ENCODE measurements at regions not wholly inside any gene's neighbourhood (a gene's known extent, or its start where the extent isn't known, plus 50 kb on each side); places are given as distances from the start of the nearest gene placed in this dataset.
"Not testable (repeated sequence)": the region's sequence is repeated elsewhere in the genome, so short reads cannot be mapped to it uniquely, and the experiment has no call there.

GRCh38 chr1:43034195-43034658 is 75.6 kb upstream of the SLC2A1 start:
- TF ChIP-seq, protein P1, sequence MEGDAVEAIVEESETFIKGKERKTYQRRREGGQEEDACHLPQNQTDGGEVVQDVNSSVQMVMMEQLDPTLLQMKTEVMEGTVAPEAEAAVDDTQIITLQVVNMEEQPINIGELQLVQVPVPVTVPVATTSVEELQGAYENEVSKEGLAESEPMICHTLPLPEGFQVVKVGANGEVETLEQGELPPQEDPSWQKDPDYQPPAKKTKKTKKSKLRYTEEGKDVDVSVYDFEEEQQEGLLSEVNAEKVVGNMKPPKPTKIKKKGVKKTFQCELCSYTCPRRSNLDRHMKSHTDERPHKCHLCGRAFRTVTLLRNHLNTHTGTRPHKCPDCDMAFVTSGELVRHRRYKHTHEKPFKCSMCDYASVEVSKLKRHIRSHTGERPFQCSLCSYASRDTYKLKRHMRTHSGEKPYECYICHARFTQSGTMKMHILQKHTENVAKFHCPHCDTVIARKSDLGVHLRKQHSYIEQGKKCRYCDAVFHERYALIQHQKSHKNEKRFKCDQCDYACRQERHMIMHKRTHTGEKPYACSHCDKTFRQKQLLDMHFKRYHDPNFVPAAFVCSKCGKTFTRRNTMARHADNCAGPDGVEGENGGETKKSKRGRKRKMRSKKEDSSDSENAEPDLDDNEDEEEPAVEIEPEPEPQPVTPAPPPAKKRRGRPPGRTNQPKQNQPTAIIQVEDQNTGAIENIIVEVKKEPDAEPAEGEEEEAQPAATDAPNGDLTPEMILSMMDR (conservative IDR thresholded peaks at IDR 0.05), result no peak
- peak overlapping the region; percentile 47 for H3K27ac ChIP-seq

GRCh38 chr1:43031316-43032203 is 72.9 kb upstream of the SLC2A1 start:
- TF ChIP-seq, protein P1 (conservative IDR thresholded peaks at IDR 0.05), result no peak
- no peak overlapping the region for H3K27ac ChIP-seq

- TF ChIP-seq, protein P1 (conservative IDR thresholded peaks at IDR 0.05), result no peak
- no peak overlapping the region for H3K27ac ChIP-seq
Observed at GRCh38 chr1:43024905-43025304, 66.2 kb upstream of the SLC2A1 start.

GRCh38 chr1:43021547-43022474 is 63.1 kb upstream of the SLC2A1 start:
- no peak overlapping the region for H3K27ac ChIP-seq
- TF ChIP-seq, protein P1 (conservative IDR thresholded peaks at IDR 0.05), result no peak

GRCh38 chr1:43019226-43019625 is 60.6 kb upstream of the SLC2A1 start:
- no peak overlapping the region for H3K27ac ChIP-seq
- TF ChIP-seq, protein P1 (conservative IDR thresholded peaks at IDR 0.05), result no peak

DNA sequence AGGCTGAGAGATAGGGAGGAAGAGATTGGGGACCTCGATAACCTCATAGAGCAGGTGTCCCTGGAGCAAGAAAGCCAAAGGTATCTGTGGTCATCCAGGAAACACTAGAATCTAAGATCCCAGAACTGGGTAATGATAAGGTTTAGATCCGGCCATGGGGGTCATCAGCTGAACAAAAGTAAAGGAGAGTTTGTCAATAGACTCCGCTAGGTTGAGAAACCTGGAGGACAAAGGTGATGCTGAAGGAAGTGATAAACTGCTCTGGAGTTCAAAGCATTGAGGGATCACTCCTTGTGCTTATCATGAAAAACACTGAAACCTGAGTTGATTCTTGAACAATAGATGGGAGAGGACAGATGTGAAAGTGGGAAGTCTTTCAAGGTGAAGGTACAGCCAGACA is 59.5 kb upstream of the SLC2A1 start:
- TF ChIP-seq, protein P1 (conservative IDR thresholded peaks at IDR 0.05), result no peak
- H3K27ac ChIP-seq, result no peak overlapping the region

DNA sequence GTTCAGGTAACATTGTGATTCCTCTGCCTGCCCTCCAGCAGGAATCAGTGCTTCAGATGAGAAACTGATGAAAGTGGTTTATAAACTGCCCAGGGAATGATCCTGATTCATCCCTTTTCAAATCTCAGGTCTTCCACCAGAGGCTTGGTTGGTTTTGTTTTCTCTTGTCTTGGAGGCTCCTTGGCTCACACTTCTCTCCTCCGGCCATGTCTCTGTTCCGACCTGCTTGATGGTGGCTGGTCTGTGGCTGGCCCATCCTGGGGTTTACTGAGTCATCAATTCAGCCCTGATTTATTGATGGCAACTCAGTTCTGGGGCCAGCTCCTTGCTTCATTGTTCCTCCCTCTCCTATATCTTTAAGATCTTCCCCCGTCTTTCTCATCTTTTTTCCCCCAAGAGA is 56.6 kb upstream of the SLC2A1 start:
- no peak overlapping the region for H3K27ac ChIP-seq
- TF ChIP-seq, protein P1 (conservative IDR thresholded peaks at IDR 0.05), result no peak

DNA sequence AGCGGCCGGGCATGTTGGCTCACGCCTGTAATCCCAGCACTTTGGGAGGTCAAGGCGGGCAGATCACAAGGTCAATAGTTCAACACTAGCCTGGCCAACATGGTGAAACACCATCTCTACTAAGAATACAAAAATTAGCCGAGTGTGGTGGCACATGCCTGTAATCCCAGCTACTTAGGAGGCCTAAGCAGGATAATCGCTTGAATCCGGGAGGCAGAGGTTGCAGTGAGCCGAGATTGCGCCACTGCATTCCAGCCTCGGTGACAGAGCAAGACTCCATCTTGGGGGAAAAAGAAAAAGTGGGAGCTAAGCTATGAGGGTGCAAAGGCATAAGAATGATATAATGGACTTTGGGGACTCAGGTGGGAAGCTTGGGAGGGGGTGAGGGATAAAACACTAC is 55.9 kb upstream of the SLC2A1 start:
- not testable (repeated sequence) for H3K27ac ChIP-seq
